Heart right ventricle (tissue), 16 donors: ENCODE measurements at regions not wholly inside any gene's neighbourhood (a gene's known extent, or its start where the extent isn't known, plus 50 kb on each side); places are given as distances from the start of the nearest gene placed in this dataset.

Experiments
- ATAC-seq, 8 donors: fragments of 200-7000 bp; cut with Tn5 transposase; one replicate each; pipeline ENCODE4 v1.9.1; 2020; ENCODE audit warnings: mild to moderate bottlenecking in 8 of 8, moderate library complexity in 8 of 8, moderate number of reproducible peaks in 1 of 8
- DNase-seq, 2 donors: peaks; one replicate each; pipeline ENCODE4 v3.0.0-alpha.2; 2020
- H3K27ac ChIP-seq, 10 donors: fragments of 200-600 bp; sonication (generic) in 2 of 10; one replicate each; pipeline versions ENCODE4 v1.5.0 to v1.8.0; 2020 to 2022; ENCODE audit warnings: mild to moderate bottlenecking in 3 of 10
- H3K27me3 ChIP-seq, 7 donors: fragments of 200-600 bp; one replicate each; pipeline ENCODE4 v1.8.0; 2021 to 2022; ENCODE audit warnings: mild to moderate bottlenecking in 2 of 7
- H3K36me3 ChIP-seq, 9 donors: fragments of 200-600 bp; sonication (generic) in 1 of 9; one replicate each; pipeline versions ENCODE4 v1.5.0 to v1.8.0; 2020 to 2022; ENCODE audit warnings: mild to moderate bottlenecking in 2 of 9
- H3K4me1 ChIP-seq, 9 donors: fragments of 200-600 bp; sonication (generic) in 1 of 9; one replicate each; pipeline versions ENCODE4 v1.5.0 to v1.8.0; 2020 to 2022; ENCODE audit warnings: mild to moderate bottlenecking in 4 of 9
- H3K4me3 ChIP-seq, 10 donors: fragments of 200-600 bp; sonication (generic) in 2 of 10; one replicate each; pipeline versions ENCODE4 v1.5.0 to v1.8.0; 2020 to 2022; ENCODE audit warnings: mild to moderate bottlenecking in 7 of 10, moderate library complexity in 2 of 10
- H3K9me3 ChIP-seq, 11 donors: fragments of 200-600 bp in 10 of 11; sonication (generic) in 2 of 11; one replicate each; pipeline versions ENCODE4 v1.5.0 to v1.8.0; 2013 to 2022; ENCODE audit warnings: mild to moderate bottlenecking in 2 of 11, control low read depth in 1 of 11, moderate library complexity in 1 of 11
- WGBS, 2 donors: extraction: QIAGEN DNeasy Blood & Tissue Kit; methylation state at CpG; one replicate each; pipeline ENCODE4 v1.1.7; 2013; ENCODE audit warnings: inconsistent platforms in 1 of 2; 5-methylcytosine and 5-hydroxymethylcytosine counted together
- intact Hi-C, 10 donors: fragments of 100-400 bp; cut with DNase I; formaldehyde crosslinking; loops; one replicate each; pipeline versions ENCODE4 v1.11.1 to v1.14.2; 2022
- TF ChIP-seq, protein P1 (sequence below), 9 donors: fragments of 200-600 bp; sonication (generic) in 2 of 9; IDR thresholded peaks; one replicate each; pipeline versions ENCODE4 v1.5.0 to v1.8.0; 2021 to 2022; ENCODE audit warnings: antibody characterized with exemption in 9 of 9, mild to moderate bottlenecking in 5 of 9, moderate library complexity in 1 of 9
- donor health status: Arrhythmogenic right ventricular cardiomyopathy.
- donor health status: ischemic (EF 13 %, LVEDD 7.1; RV severe dilation, severe dysfunction).
- donor health status: healthy with polysubstance abuse.
- donor health status: DM: no; HTN: yes; CAD: no.
- donor health status: DM: no; HTN: no; CAD: no.
- donor health status: ischemic (EF 25% LVEDD 6.9; RV normal size, moderate dysfunction).
- donor health status: ischemic (EF 25% LVEDD 5.7; RV mildly dilated, moderate dysfunction).
- donor health status: healthy.
- donor health status: DM: yes; HTN: yes; CAD: no.
- donor health status: Ischemic cardiomyopathy.
- donor health status: ischemic (EF 35%, LVEDD 5.7; RV mildly dilated, moderate dysfunction).
- donor health status: nonischemic (EF 11% LVEDD 7.7; RV severe dilation, severe dysfunction).
- donor health status: DM: yes; HTN: yes; CAD: no.
- donor health status: PGD.
- donor health status: ischemic (EF 29% LVEDD 5.4; RV normal size, mild dysfunction).
- donor health status: nonischemic (EF 23%, LVEDD 6.1; RV moderate dilation, normal function).

DNA sequence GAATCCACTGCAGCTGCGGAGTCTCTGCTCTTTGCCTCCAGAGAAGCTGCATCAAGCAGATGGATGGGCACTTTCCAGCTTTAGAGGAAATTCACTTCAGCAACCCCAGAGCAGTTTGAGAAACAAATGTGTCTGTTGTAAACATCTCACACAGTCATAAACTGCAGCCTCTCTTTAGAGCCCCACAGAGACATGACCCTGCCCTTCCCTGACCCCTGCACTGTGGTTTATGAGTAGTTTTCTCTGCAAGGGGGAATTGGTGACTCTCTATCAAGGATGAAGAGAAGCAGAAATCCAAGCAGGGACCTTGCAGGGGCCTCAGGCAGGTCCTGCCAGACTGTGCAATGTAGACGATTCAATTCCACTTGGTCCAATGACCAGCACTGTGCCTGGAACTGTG, 160.2 kb downstream of the SH2D4B start:
- 69 to 80% methylated on average over 2 of the region's 2 CpGs for WGBS, 2 donors
- TF ChIP-seq, protein P1, sequence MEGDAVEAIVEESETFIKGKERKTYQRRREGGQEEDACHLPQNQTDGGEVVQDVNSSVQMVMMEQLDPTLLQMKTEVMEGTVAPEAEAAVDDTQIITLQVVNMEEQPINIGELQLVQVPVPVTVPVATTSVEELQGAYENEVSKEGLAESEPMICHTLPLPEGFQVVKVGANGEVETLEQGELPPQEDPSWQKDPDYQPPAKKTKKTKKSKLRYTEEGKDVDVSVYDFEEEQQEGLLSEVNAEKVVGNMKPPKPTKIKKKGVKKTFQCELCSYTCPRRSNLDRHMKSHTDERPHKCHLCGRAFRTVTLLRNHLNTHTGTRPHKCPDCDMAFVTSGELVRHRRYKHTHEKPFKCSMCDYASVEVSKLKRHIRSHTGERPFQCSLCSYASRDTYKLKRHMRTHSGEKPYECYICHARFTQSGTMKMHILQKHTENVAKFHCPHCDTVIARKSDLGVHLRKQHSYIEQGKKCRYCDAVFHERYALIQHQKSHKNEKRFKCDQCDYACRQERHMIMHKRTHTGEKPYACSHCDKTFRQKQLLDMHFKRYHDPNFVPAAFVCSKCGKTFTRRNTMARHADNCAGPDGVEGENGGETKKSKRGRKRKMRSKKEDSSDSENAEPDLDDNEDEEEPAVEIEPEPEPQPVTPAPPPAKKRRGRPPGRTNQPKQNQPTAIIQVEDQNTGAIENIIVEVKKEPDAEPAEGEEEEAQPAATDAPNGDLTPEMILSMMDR (IDR thresholded peaks at IDR 0.05), result no peak
- H3K9me3 ChIP-seq, result no peaks in the 10 kb centered on the region
- H3K4me3 ChIP-seq, result no peak overlapping the region
- H3K27ac ChIP-seq, result no peak overlapping the region
- peaks cover 0 to 14% (median 8%) of the 10 kb centered on the region in 9 donors for H3K4me1 ChIP-seq
- DNase-seq (no peak), ATAC-seq (no peak)
- no peaks in the 10 kb centered on the region for H3K36me3 ChIP-seq
- peaks cover 0 to 5% (median 0%) of the 10 kb centered on the region in 7 donors for H3K27me3 ChIP-seq
- intact Hi-C loops, result loop anchor here in 8 of 10 donors (2.0 to 10.0 kb wide), 5 partner anchors 224 to 253 kb away; no protein-coding TSS in a partner anchor

DNA sequence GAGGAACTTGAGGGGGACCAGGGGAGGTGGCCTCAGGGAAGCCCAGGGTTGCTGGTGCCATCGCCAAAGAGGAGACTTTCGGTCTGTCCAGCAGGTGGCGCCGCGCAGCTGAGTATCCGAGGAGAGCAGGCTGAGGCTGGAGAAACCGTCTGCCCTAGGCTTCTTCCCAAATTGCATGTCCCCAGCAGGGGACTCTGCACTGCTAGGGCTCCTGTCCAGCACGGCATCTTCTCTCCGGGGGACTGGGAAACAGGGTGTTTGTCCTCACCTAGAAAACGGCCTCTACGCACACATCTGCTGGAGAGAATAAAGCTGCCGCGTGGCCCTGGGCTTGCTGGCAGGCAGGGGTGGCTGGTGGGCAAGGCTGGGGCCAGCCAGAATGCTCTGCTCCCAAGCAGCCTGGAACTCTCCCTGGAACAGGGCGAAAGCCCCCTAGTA, 161.9 kb downstream of the SH2D4B start:
- H3K27me3 ChIP-seq, result peaks cover 0 to 3% (median 0%) of the 10 kb centered on the region in 7 donors
- 14% methylated on average over 14 of the region's 14 CpGs for WGBS, 2 donors
- no peak overlapping the region for H3K4me3 ChIP-seq
- H3K36me3 ChIP-seq, result no peaks in the 10 kb centered on the region
- no peak overlapping the region for H3K27ac ChIP-seq
- H3K9me3 ChIP-seq, result no peaks in the 10 kb centered on the region
- intact Hi-C loops, result loop anchor here (2.0 to 10.0 kb wide), 6 partner anchors 223 to 255 kb away; no protein-coding TSS in a partner anchor
- H3K4me1 ChIP-seq, result peaks cover 0 to 14% (median 8%) of the 10 kb centered on the region in 9 donors
- ATAC-seq, result peak; percentile 81 to 91 (median 88)
- DNase-seq, result peak; percentile 81 to 85
- TF ChIP-seq, protein P1 (IDR thresholded peaks at IDR 0.05), result peak; percentile 63 to 89 (median 87)

DNA sequence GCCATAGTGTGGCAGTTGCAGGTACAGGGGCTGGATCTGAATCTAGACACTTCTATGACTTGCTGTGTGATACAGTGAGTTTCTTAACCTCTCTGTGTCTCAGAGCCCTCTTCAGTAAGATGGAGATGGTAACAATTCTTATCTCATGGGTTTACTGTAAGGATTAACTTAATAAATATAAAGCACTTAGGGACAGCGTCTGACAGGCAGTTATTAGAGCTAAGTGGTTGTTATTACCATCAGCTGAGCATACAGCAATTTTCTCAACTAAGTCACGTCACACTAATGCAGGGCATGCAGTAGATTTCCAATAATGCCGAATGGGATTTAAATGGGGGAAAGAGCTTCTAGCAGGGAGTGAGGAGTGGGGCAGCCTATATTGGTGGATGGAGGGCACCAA, 162.6 kb downstream of the SH2D4B start:
- ATAC-seq (no peak), DNase-seq (no peak)
- intact Hi-C loops, result loop anchor here in 2 of 10 donors (10.0 kb wide), 1 partner anchor 245 kb away; no protein-coding TSS in a partner anchor
- Histone ChIP-seq H3K27ac (no peak overlapping the region), H3K9me3 (no peaks in the 10 kb centered on the region), H3K36me3 (no peaks in the 10 kb centered on the region), H3K27me3 (peaks cover 0 to 3% (median 0%) of the 10 kb centered on the region in 7 donors), H3K4me3 (no peak overlapping the region), H3K4me1 (peaks cover 0 to 14% (median 8%) of the 10 kb centered on the region in 9 donors)
- TF ChIP-seq, protein P1 (IDR thresholded peaks at IDR 0.05), result no peak
- WGBS, 2 donors, result 88 to 94% methylated on average over 3 of the region's 3 CpGs

DNA sequence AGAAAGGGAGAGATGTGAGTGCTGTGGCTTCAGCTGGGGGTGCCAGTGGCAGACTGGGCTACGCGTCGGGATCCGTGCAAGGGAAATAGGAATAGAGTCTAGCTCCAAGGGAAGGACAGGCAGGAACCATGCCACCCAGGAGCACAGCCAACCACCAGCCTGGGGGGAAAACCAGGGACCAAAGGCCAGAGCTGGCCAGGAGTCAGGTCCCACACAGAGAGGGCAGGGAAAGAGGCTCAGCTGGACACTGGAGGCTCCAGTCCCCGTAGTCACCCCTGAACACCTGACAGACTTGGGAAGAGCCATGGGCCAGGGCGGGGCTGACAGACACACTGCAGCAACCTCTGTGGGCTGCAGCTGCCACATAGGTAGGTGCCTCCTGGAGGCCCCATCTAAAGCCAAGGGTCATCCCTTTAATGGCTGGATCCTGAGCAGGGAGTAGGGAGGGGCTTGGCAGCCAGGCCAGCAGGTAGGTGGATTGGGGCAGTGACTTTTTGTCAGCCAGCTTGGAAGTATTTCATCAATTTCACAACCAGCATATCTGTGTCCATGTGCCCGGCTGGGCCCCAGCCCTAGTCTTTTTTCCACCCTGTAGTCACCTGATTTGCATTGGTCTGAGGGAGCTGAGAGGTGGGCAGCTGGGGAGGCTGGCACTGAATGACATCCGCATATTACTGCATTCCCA, 163.2 kb downstream of the SH2D4B start:
- intact Hi-C loops, result loop anchor here in 2 of 10 donors (10.0 kb wide), 1 partner anchor 244 kb away; no protein-coding TSS in a partner anchor
- Histone ChIP-seq H3K9me3 (peaks cover 0 to under 1% (median 0%) of the 10 kb centered on the region in 11 donors), H3K27me3 (peaks cover 0 to 3% (median 0%) of the 10 kb centered on the region in 7 donors), H3K27ac (no peak overlapping the region), H3K4me3 (no peak overlapping the region), H3K36me3 (no peaks in the 10 kb centered on the region), H3K4me1 (peaks cover 0 to 14% (median 8%) of the 10 kb centered on the region in 9 donors)
- DNase-seq, result no peak
- ATAC-seq, result no peak
- 82 to 92% methylated on average over 8 of the region's 8 CpGs for WGBS, 2 donors
- TF ChIP-seq, protein P1 (IDR thresholded peaks at IDR 0.05), result no peak
